GM12891 (cell line): ENCODE measurements at regions not wholly inside any gene's neighbourhood (a gene's known extent, or its start where the extent isn't known, plus 50 kb on each side); places are given as distances from the start of the nearest gene placed in this dataset.
A peak's percentile ranks its signal among the peaks of the same experiment; 100 is the strongest.

Experiments
- DNase-seq: peaks from one replicate; pipeline ENCODE4 v3.0.0; 2011; ENCODE audit warnings: low spot score; ENCODE audit not compliant: insufficient read length
- FAIRE-seq: peaks from 2 replicates; lab custom pipeline; 2011; peaks lifted over from hg19 to GRCh38; lab: Jason Lieb, UNC
- PAX5 ChIP-seq: IDR thresholded peaks from 2 replicates; pipeline ENCODE4 v1.6.1; 2011; ENCODE audit warnings: low read length, moderate library complexity, mild to moderate bottlenecking; ENCODE audit not compliant: insufficient read depth, severe bottlenecking
- POLR2A ChIP-seq: IDR thresholded peaks from 2 replicates; pipeline ENCODE4 v1.6.1; 2011; ENCODE audit warnings: low read depth, low read length, control low read depth
- POLR2AphosphoS5 ChIP-seq: IDR thresholded peaks from 2 replicates; pipeline ENCODE4 v1.6.1; 2011; ENCODE audit warnings: low read depth, low read length, control low read depth
- POU2F2 ChIP-seq: IDR thresholded peaks from 2 replicates; pipeline ENCODE4 v1.6.1; 2011; ENCODE audit warnings: low read depth, mild to moderate bottlenecking, control low read depth, low read length, moderate library complexity
- SPI1 ChIP-seq: IDR thresholded peaks from 2 replicates; pipeline ENCODE4 v1.6.1; 2011; ENCODE audit warnings: low read depth, low read length, control low read depth
- TAF1 ChIP-seq: IDR thresholded peaks from 2 replicates; pipeline ENCODE4 v1.6.1; 2011; ENCODE audit warnings: low read depth, low read length, control low read depth

DNA sequence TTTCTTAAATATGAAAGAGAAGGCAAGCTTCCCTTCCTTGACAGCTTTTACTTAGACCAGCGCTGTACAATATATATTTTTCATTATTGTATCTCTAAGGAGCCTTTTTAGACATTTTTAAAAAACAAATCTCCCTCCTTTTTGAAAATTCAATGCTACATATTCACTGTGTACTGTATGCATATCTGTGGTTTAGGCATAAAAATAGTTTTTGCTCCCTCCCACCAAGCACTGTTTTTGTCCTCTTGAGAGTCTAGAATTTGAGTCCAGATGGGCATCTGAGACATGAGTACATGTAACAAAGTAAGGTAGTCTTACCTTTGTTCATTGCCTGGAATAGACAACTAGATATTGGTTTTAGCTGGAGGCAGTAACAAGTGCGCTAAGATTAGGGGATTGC is 488.5 kb upstream of the RUNX1 start:
- no peak for TF ChIP-seq SPI1
- TF ChIP-seq POLR2AphosphoS5 = no peak
- TF ChIP-seq PAX5 = no peak
- no peak for TF ChIP-seq TAF1
- no peak for DNase-seq
- FAIRE-seq = no peak

DNA sequence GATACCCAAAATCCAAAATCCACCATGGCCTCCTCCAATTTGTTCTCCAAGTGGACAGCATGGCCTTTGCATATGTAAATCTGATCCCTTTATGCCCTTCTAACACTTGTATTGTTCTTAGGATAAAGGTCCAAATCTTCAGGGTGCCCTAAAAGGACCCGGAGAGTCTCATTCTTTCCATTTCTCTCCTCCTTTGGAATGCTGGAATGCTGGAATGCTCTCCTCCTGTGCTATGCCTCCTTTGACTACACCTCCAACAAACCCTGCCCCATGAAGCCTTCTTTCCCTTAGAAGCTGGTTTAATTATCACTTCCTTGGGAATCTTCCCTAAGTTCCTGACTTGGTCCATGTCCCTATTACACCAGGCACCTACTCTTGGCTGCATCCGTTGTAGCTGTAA is 484.8 kb upstream of the RUNX1 start:
- TF ChIP-seq TAF1 (no peak), POLR2AphosphoS5 (no peak), POU2F2 (no peak), PAX5 (no peak), POLR2A (no peak), SPI1 (no peak)
- no peak for DNase-seq
- no peak for FAIRE-seq

DNA sequence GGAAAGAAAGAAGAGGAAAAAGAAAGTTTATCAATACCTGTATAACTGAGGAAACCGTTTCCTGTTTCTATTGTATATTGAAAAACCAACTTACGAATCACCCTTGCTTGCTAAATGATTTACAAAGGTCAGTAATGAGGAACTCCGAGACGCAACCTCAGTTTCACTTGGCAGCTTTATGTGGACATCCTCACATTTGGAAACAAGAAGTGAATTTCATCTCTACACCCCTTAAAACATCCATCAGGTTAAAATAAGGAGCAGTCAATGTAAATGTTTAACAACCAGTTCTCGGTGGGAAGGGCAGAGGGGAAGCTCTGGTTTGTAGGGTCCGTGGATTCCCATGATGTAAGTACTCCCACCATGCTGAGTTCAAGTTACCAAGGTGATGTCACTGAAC is 481.7 kb upstream of the RUNX1 start:
- no peak for FAIRE-seq
- no peak for DNase-seq
- TF ChIP-seq PAX5 (no peak), SPI1 (no peak), POLR2AphosphoS5 (no peak), POU2F2 (no peak), POLR2A (no peak), TAF1 (no peak)

DNA sequence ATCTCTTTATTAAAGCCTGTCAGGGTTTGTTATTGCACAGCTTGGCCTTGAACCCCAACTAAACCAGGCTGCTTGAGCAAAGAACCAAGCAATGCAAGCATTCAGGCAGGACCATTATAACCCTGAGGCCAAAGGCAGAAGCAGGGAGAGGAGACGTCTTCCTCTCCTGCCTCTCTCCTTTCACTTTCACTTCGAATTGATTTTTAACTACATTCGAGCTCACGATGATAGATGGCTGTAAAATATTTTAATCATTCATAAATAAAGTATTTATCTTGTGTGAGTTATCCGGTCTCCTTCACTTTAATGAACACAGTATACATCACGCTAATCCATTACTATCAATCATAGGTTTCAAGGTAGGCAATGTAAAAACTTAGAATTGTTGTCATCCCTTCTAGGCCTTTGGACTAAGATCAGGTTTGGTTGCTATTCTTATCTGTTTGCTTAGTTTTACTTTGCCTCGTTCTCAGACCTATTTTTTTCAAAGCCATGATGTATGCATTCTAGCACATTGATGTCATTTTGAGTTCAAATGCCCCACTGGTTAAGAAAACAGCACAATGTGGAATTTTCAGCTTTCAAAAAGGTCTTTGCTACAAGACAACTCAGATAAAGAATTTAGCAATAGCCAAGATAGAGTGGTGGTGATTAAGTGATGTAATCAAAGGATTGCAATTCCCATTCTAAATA is 480.2 kb upstream of the RUNX1 start:
- FAIRE-seq (no peak), DNase-seq (no peak)
- TF ChIP-seq POU2F2 = no peak
- no peak for TF ChIP-seq PAX5
- no peak for TF ChIP-seq SPI1
- TF ChIP-seq POLR2A = no peak
- TF ChIP-seq TAF1 = no peak
- no peak for TF ChIP-seq POLR2AphosphoS5

DNA sequence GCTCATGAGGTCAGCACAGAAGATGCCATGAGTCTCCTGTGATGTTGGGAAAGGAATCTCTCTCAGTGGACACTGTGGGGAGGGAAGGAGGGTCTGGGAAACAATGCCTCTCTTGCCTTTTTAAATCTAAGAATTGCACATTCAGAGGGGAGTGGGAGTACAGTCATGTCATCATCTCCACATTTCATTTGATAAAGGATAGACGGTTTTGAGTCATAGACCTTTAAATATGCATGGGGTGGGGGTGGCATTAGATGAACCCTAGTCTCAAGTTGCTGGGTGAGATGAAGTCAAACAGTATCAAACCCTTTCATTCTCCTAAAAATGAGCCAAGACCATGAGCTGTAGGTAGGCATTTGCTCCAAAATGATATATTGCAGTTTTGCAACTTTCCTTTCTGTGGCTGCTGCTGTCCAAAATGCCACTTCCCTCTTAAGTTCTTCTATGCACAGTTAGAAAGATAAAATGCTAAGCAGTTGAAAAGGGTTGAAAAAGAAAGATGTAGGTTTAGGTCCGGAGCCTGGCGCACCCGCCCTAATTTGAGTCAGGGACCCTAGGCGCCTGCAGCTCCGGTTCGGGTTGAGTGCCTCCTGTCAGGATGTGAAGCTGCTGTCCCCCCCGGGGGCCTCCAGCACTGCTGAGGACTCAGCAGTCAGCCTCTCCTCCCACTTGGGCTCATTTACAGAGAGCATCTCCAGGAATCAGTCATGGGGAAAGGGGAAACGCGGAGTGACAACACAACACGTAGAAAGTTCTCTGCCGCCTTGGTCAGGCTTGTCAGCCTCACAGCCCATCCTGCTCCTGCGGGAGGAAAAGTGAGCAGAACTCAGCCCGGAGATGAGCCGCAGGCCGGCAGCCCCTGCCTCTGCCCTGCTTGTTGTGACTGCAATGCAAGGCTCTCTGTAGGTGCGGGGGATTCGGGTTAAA is 479.3 kb upstream of the RUNX1 start:
- peak; percentile 27 for DNase-seq
- FAIRE-seq = peak; percentile 70
- TF ChIP-seq POU2F2 = peak; percentile 95
- no peak for TF ChIP-seq PAX5

DNA sequence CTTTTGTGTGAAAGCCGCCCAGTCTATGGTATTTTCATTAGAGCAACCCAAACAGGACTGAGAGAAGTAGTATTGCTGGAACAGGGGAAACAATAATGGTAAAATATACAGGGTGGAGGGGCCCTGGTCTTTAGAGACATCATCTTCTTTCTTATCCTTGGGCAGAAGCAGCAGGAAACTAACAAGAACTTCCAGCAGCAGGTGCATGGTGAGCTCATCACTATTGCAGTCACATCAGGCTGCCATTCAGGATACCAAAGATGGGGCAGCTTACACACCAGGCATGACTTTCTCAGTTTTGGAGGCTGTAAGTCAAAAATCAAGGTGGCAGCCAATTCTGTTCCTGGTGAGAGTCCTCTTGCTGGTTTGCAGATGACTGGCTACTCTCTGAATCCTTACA is 478.3 kb upstream of the RUNX1 start:
- DNase-seq (no peak), FAIRE-seq (no peak)
- no peak for TF ChIP-seq POLR2AphosphoS5
- TF ChIP-seq POLR2A = no peak
- no peak for TF ChIP-seq SPI1
- TF ChIP-seq TAF1 = no peak

DNA sequence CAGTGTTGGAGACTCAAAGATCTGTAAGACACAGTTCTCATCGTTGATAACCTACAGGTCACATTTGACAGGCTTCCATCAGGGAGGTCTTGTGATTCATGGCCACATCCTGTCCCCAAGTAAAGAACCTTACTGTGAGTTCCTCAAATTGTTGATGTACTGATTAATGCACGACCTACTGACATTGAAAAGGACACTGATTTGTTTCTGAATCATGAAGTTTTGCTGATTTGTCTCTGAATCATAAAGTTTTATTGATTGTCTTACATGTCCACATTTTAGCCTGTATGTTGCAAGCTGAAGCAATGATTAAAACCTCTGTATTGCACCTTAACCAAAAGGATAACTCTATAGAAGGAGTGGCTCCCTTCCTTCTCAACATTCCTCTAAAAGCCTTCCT is 476.3 kb upstream of the RUNX1 start:
- FAIRE-seq (no peak), DNase-seq (no peak)
- TF ChIP-seq SPI1 (peak; percentile 55), POU2F2 (no peak)

DNA sequence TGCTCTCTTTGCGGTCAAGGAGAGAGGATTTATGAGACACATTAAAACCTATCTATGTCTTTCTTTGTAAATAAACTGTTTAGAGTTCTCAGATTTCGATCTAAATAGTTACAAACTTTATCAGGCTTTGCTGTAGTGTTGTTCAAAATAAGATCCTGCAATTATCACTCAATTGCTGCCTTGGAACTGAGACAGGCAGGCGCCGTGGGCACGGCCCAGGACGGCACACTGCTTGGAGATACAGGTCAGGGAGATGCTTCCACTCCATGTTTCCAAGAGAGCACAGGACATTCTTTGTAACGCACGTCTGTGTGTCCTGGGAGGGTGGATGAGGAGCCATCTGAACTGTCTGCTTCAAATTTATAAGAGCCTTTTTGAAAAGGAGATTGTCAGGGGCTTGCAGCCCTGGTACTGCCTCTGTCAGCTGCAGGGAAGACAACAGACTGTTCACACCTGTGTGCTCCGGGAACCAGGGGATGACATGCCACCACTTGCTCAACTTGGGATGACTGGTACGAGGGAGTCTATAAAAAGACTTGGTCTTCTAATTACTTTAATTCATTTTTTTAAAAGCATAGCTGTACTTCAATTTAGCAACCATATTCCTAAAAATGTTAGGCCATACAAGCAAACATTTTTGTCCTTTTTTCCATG is 472.9 kb upstream of the RUNX1 start:
- no peak for DNase-seq
- TF ChIP-seq PAX5 (no peak), POLR2AphosphoS5 (no peak), TAF1 (no peak), POU2F2 (no peak), POLR2A (no peak), SPI1 (no peak)
- FAIRE-seq = no peak

DNA sequence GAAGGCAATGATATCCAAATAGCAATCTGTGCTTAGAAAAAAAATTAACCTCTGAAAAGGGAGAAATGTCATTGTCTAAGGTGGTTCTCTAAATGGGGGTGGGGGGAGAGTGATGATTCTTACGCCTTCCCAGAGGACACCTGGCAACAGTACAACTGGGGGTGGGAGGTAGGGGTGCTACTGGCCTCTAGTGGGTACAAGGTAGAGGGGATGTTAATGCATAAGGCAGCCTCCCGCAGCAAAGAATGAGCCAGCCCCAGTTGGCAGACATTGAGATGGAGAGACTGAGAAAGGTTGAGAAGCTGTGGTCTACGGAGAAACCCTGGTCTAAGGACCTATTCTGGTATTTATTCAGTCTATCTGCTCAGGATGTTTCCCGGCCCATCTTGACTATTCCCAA is 472.2 kb upstream of the RUNX1 start:
- no peak for TF ChIP-seq POU2F2
- TF ChIP-seq SPI1 = no peak
- no peak for TF ChIP-seq PAX5
- no peak for TF ChIP-seq POLR2AphosphoS5
- no peak for TF ChIP-seq POLR2A
- no peak for TF ChIP-seq TAF1
- FAIRE-seq = no peak
- no peak for DNase-seq

DNA sequence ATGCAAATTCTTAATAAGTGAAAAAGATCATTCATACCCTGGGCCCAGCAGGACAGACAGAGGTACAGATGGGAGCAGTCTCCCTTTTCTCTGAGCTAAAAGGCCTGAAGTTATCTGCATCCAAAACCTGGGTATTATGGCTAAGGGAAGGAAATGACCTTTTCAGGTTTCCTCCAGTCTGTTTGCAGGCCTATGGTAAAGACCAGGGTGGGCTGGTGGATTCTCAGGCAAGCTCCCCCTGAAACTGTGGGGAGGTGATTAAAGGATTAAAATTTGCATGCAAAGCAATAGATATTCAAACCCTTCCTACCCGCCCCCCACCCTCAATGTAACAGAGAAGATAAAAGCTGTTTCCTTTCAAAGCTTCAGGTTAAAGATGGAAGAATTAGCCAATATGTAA is 471.8 kb upstream of the RUNX1 start:
- DNase-seq (no peak), FAIRE-seq (no peak)
- TF ChIP-seq POLR2A (no peak), POU2F2 (no peak)
